WTC11 (cell line): ENCODE measurements at regions not wholly inside any gene's neighbourhood (a gene's known extent, or its start where the extent isn't known, plus 50 kb on each side); places are given as distances from the start of the nearest gene placed in this dataset.

ENCODE experiments used
- CTCF ChIP-seq: fragments of 200-600 bp; IDR thresholded peaks from 2 replicates; pipeline ENCODE4 v1.8.0; 2022; ENCODE audit warnings: antibody characterized with exemption
- ESRRA ChIP-seq: sonication (generic); formaldehyde crosslinking; IDR thresholded peaks from 2 replicates; pipeline ENCODE4 v1.8.1; 2022; ENCODE audit warnings: mild to moderate bottlenecking, missing genetic modification reagents, borderline replicate concordance
- ZNF416 ChIP-seq: fragments of 250-450 bp; sonication (Bioruptor Pico); IDR thresholded peaks from 2 replicates; pipeline ENCODE4 v1.9.0; 2021; ENCODE audit warnings: mild to moderate bottlenecking, inconsistent platforms

- no peak for TF ChIP-seq ZNF416 (CRISPR knock-in tag)
- TF ChIP-seq CTCF: no peak
- no peak for TF ChIP-seq ESRRA (CRISPR knock-in tag)
These were observed 193.1 kb upstream of the TBX3 start for GRCh38 chr12:114876968-114877680.
